H1 (cell line): ENCODE measurements at regions not wholly inside any gene's neighbourhood (a gene's known extent, or its start where the extent isn't known, plus 50 kb on each side); places are given as distances from the start of the nearest gene placed in this dataset.

ENCODE experiments used
- CTCF ChIA-PET: fragments of 300-600 bp; sonication (Branson Sonifier 250); formaldehyde crosslinking; loops from one replicate; lab custom pipeline; 2021; ENCODE audit not compliant: partially characterized antibody; lab: Charles Lee
- POLR2A ChIA-PET: fragments of 300-600 bp; sonication (Branson Sonifier 250); formaldehyde crosslinking; loops from one replicate; lab custom pipeline; 2021; ENCODE audit warnings: inconsistent platforms; ENCODE audit not compliant: partially characterized antibody; lab: Charles Lee
- DNase-seq, 2 experiments: peaks; one replicate each; pipeline versions ENCODE4 v3.0.0 to v3.0.0-alpha.2; 2010 to 2022; ENCODE audit warnings: low spot score in 2 of 2, low read depth in 1 of 2, mixed read lengths in 1 of 2
- FAIRE-seq: peaks from 2 replicates; lab custom pipeline; 2011; peaks lifted over from hg19 to GRCh38; lab: Jason Lieb, UNC
- H2AFZ ChIP-seq: 2 replicates; pipeline ENCODE4 v1.8.1; 2012; ENCODE audit warnings: low read length, inconsistent platforms
- H2AK5ac ChIP-seq: 2 replicates; pipeline ENCODE4 v1.6.1; 2013; ENCODE audit warnings: low read depth, low read length
- H2BK120ac ChIP-seq: replicated peaks from 2 replicates; pipeline ENCODE3; 2013; ENCODE audit warnings: low read depth, low read length, inconsistent platforms
- H2BK12ac ChIP-seq: 2 replicates; pipeline ENCODE4 v1.6.1; 2013; ENCODE audit warnings: low read depth, low read length
- H2BK15ac ChIP-seq: 2 replicates; pipeline ENCODE4 v1.6.1; 2013; ENCODE audit warnings: low read length
- H2BK20ac ChIP-seq: 2 replicates; pipeline ENCODE4 v1.6.1; 2013; ENCODE audit warnings: low read length
- H2BK5ac ChIP-seq: 2 replicates; pipeline ENCODE4 v1.6.1; 2013; ENCODE audit warnings: low read depth, low read length
- H3K14ac ChIP-seq: 2 replicates; pipeline ENCODE4 v1.6.1; 2013; ENCODE audit warnings: inconsistent platforms; ENCODE audit not compliant: insufficient read length
- H3K18ac ChIP-seq: 2 replicates; pipeline ENCODE4 v1.6.1; 2013; ENCODE audit warnings: low read length; ENCODE audit errors: extremely low read depth
- H3K23ac ChIP-seq: 2 replicates; pipeline ENCODE4 v1.6.1; 2013; ENCODE audit warnings: inconsistent platforms; ENCODE audit not compliant: insufficient read length
- H3K23me2 ChIP-seq: 2 replicates; pipeline ENCODE4 v1.6.1; 2013; ENCODE audit warnings: low read depth, low read length
- H3K27ac ChIP-seq: 2 replicates; pipeline ENCODE4 v1.6.1; 2011; ENCODE audit warnings: low read depth, low read length, inconsistent platforms
- H3K27me3 ChIP-seq, 4 experiments: replicated peaks in 1 of 4; 1 replicate in 1 of 4; 2 replicates in 3 of 4; pipeline versions ENCODE4 v1.6.1 to v1.8.1; 2011 to 2013; ENCODE audit warnings: low read length in 3 of 4, mild to moderate bottlenecking in 3 of 4, inconsistent platforms in 2 of 4, mixed read lengths in 2 of 4, moderate library complexity in 1 of 4; ENCODE audit not compliant: control insufficient read depth in 3 of 4, insufficient read depth in 3 of 4; ENCODE audit errors: extremely low read depth in 1 of 4
- H3K36me3 ChIP-seq, 4 experiments: 2 replicates each; pipeline versions ENCODE4 v1.6.1 to v1.8.1; 2011 to 2013; ENCODE audit warnings: mild to moderate bottlenecking in 4 of 4, low read length in 3 of 4, moderate library complexity in 2 of 4, control low read depth in 1 of 4, inconsistent platforms in 1 of 4; ENCODE audit not compliant: insufficient read depth in 4 of 4, control insufficient read depth in 2 of 4
- H3K4ac ChIP-seq: replicated peaks from 2 replicates; pipeline ENCODE3; 2013; ENCODE audit warnings: low read length, low read depth, mixed read lengths, inconsistent platforms; ENCODE audit not compliant: insufficient read length
- H3K4me1 ChIP-seq, 4 experiments: replicated peaks in 1 of 4; 1 replicate in 1 of 4; 2 replicates in 3 of 4; pipeline versions ENCODE4 v1.6.1 to v1.8.1; 2011 to 2013; ENCODE audit warnings: low read length in 3 of 4, inconsistent platforms in 2 of 4, mixed read lengths in 1 of 4; ENCODE audit not compliant: insufficient read depth in 4 of 4, control insufficient read depth in 3 of 4
- H3K4me2 ChIP-seq, 2 experiments: 2 replicates each; pipeline versions ENCODE4 v1.6.1 to v1.8.1; 2011 to 2013; ENCODE audit warnings: low read depth in 2 of 2, low read length in 2 of 2, control low read depth in 1 of 2, inconsistent platforms in 1 of 2, mild to moderate bottlenecking in 1 of 2; ENCODE audit not compliant: insufficient read depth in 1 of 2
- H3K4me3 ChIP-seq, 4 experiments: fragments of 200-600, 300-600 bp in 1 of 4; sonication (generic), shearing (Covaris generic), sonication (Bioruptor Twin) in 1 of 4; 2 replicates each; pipeline versions ENCODE4 v1.5.1 to v1.8.1; 2011 to 2016; ENCODE audit warnings: low read length in 4 of 4, low read depth in 3 of 4, control low read depth in 2 of 4, inconsistent platforms in 2 of 4, mild to moderate bottlenecking in 2 of 4, mixed read lengths in 1 of 4, moderate library complexity in 1 of 4; ENCODE audit not compliant: insufficient read depth in 2 of 4; ENCODE audit errors: extremely low read depth in 1 of 4
- H3K56ac ChIP-seq: replicated peaks from 2 replicates; pipeline ENCODE3; 2013; ENCODE audit warnings: low read depth, mild to moderate bottlenecking, mixed read lengths, low read length, inconsistent platforms; ENCODE audit not compliant: insufficient read length
- H3K79me1 ChIP-seq: 2 replicates; pipeline ENCODE4 v1.6.1; 2013; ENCODE audit warnings: low read depth, low read length, control low read depth
- H3K79me2 ChIP-seq, 2 experiments: 2 replicates each; pipeline versions ENCODE4 v1.6.1 to v1.8.1; 2012 to 2013; ENCODE audit warnings: low read length in 2 of 2, mild to moderate bottlenecking in 2 of 2, inconsistent platforms in 1 of 2; ENCODE audit not compliant: insufficient read depth in 2 of 2, control insufficient read depth in 1 of 2
- H3K9ac ChIP-seq, 4 experiments: replicated peaks in 1 of 4; 1 replicate in 1 of 4; 2 replicates in 3 of 4; pipeline versions ENCODE4 v1.6.1 to v1.8.1; 2011 to 2013; ENCODE audit warnings: low read depth in 3 of 4, low read length in 3 of 4, control low read depth in 2 of 4, mild to moderate bottlenecking in 2 of 4, moderate library complexity in 2 of 4, inconsistent platforms in 1 of 4; ENCODE audit errors: extremely low read depth in 1 of 4
- H3K9me3 ChIP-seq, 2 experiments: 2 replicates each; pipeline versions ENCODE4 v1.6.1 to v1.8.1; 2012 to 2013; ENCODE audit warnings: mild to moderate bottlenecking in 2 of 2, moderate library complexity in 2 of 2, control low read depth in 1 of 2, inconsistent platforms in 1 of 2, low read depth in 1 of 2, low read length in 1 of 2, mixed read lengths in 1 of 2; ENCODE audit not compliant: insufficient read depth in 2 of 2
- H4K20me1 ChIP-seq, 2 experiments: replicated peaks in 1 of 2; 2 replicates each; pipeline versions ENCODE3 to v1.8.1; 2011 to 2013; ENCODE audit warnings: inconsistent platforms in 2 of 2, low read length in 2 of 2, mild to moderate bottlenecking in 1 of 2; ENCODE audit not compliant: insufficient read depth in 2 of 2, control insufficient read depth in 1 of 2
- H4K5ac ChIP-seq: 2 replicates; pipeline ENCODE4 v1.6.1; 2013; ENCODE audit warnings: low read length, low read depth, mixed read lengths, inconsistent platforms; ENCODE audit not compliant: insufficient read length
- H4K8ac ChIP-seq: 2 replicates; pipeline ENCODE4 v1.8.0; 2013; ENCODE audit warnings: mild to moderate bottlenecking, moderate library complexity, low read length, inconsistent platforms; ENCODE audit not compliant: insufficient read depth; ENCODE audit errors: extremely low read depth
- H4K91ac ChIP-seq: replicated peaks from 2 replicates; pipeline ENCODE3; 2013; ENCODE audit warnings: low read length, mixed read lengths, inconsistent platforms; ENCODE audit not compliant: insufficient read length
- GTF2F1 ChIP-seq: IDR thresholded peaks from 2 replicates; pipeline ENCODE4 v1.6.1; 2012; ENCODE audit warnings: low read depth, low read length, improper control_type of control experiment, borderline replicate concordance
- HDAC2 ChIP-seq, 2 experiments: fragments of 300-600 bp in 1 of 2; sonication (generic) in 1 of 2; IDR thresholded peaks; 2 replicates each; pipeline ENCODE4 v1.6.1; 2011 to 2012; ENCODE audit warnings: low read depth in 2 of 2, low read length in 2 of 2, mild to moderate bottlenecking in 2 of 2, moderate library complexity in 2 of 2, borderline replicate concordance in 1 of 2, inconsistent platforms in 1 of 2
- WGBS, 2 experiments: shearing (Covaris generic) in 1 of 2; methylation state at CpG; one replicate each; pipeline versions ENCODE4 v1.1.6 to v1.1.7; 2013 to 2015; ENCODE audit warnings: low lambda C conversion rate in 2 of 2, mixed read lengths in 2 of 2, inconsistent platforms in 1 of 2, low coverage in 1 of 2, missing lambda C conversion rate in 1 of 2; ENCODE audit not compliant: insufficient replicate concordance in 2 of 2, insufficient coverage in 1 of 2, insufficient read length in 1 of 2; ENCODE audit errors: extremely low coverage in 1 of 2, missing lambda C conversion rate in 1 of 2; 5-methylcytosine and 5-hydroxymethylcytosine counted together
- TF ChIP-seq, protein P1 (sequence below): IDR thresholded peaks from 2 replicates; pipeline ENCODE4 v1.6.1; 2012; ENCODE audit warnings: inconsistent platforms

DNA sequence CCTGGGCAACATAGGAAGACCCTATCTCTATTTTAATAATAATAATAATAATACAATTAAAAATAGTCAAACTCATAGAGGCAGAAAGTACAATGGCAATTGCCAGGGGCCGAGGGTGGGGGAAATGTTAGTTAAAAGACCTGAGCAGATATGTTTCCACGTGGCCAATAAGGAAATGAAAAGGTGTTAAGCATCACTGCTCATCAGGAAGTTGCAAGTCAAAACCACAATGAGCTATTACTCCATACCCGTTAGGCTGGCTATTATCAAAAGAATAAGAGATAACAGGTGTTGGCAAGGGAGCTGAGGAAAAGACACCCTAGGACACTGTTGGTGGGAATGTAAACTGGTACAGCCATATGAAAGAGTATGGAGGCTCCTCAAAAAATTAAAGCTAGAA is 60.4 kb upstream of the PRSS50 start:
- H3K27me3 ChIP-seq = no peaks in the 10 kb centered on the region
- no peak overlapping the region for H2AFZ ChIP-seq
- ChIA-PET CTCF (no interaction called here), POLR2A (interaction anchor here (0.6 kb wide), 1 partner anchor 30 kb away, joined by 3 read pairs; no protein-coding TSS in a partner anchor)
- H3K4me2 ChIP-seq = no peak overlapping the region
- H3K23me2 ChIP-seq = no peaks in the 10 kb centered on the region
- DNase-seq (no peak), FAIRE-seq (no peak)
- H4K5ac ChIP-seq = no peak overlapping the region
- no peak overlapping the region for H3K9ac ChIP-seq
- H2BK12ac ChIP-seq = no peak overlapping the region
- H4K20me1 ChIP-seq = no peaks in the 10 kb centered on the region
- H3K36me3 ChIP-seq = no peaks in the 10 kb centered on the region
- no peaks in the 10 kb centered on the region for H3K79me2 ChIP-seq
- H3K79me1 ChIP-seq = no peaks in the 10 kb centered on the region
- no peak overlapping the region for H2BK120ac ChIP-seq
- H3K27ac ChIP-seq = no peak overlapping the region
- H3K4me1 ChIP-seq = no peaks in the 10 kb centered on the region
- H2BK20ac ChIP-seq = no peak overlapping the region
- no peak overlapping the region for H3K56ac ChIP-seq
- no peak overlapping the region for H3K4me3 ChIP-seq
- no peak overlapping the region for H4K91ac ChIP-seq
- H2BK15ac ChIP-seq = no peak overlapping the region
- H3K9me3 ChIP-seq = peaks cover 7 to 9% of the 10 kb centered on the region in 2 experiments; a peak in 3 of 4 replicates
- H3K23ac ChIP-seq = no peak overlapping the region
- H3K4ac ChIP-seq = no peak overlapping the region
- H4K8ac ChIP-seq = no peak overlapping the region
- WGBS, 2 experiments = 81% methylated on average over 3 of the region's 3 CpGs; no CpG with 5 or more reads in 1 of the 2 experiments
- H2AK5ac ChIP-seq = no peak overlapping the region
- no peak overlapping the region for H2BK5ac ChIP-seq
- H3K14ac ChIP-seq = no peak overlapping the region
- H3K18ac ChIP-seq = no peak overlapping the region
- TF ChIP-seq GTF2F1 = no peak
- TF ChIP-seq, protein P1, sequence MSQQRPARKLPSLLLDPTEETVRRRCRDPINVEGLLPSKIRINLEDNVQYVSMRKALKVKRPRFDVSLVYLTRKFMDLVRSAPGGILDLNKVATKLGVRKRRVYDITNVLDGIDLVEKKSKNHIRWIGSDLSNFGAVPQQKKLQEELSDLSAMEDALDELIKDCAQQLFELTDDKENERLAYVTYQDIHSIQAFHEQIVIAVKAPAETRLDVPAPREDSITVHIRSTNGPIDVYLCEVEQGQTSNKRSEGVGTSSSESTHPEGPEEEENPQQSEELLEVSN = no peak
- TF ChIP-seq HDAC2 (IDR thresholded peaks at IDR 0.05; ENCODE audit: borderline replicate concordance in 1 of 2, low read depth in 2 of 2, low read length in 2 of 2) = no peak
